Stimulated activated naive CD4-positive, alpha-beta T cell (primary cell): ENCODE measurements at regions not wholly inside any gene's neighbourhood (a gene's known extent, or its start where the extent isn't known, plus 50 kb on each side); places are given as distances from the start of the nearest gene placed in this dataset.
"Not testable (repeated sequence)": the region's sequence is repeated elsewhere in the genome, so short reads cannot be mapped to it uniquely, and the experiment has no call there.

Experiments
- DNase-seq, 6 experiments: peaks; one replicate each; lab custom pipeline; 2025; lab: John Stamatoyannopoulos, UW

DNA sequence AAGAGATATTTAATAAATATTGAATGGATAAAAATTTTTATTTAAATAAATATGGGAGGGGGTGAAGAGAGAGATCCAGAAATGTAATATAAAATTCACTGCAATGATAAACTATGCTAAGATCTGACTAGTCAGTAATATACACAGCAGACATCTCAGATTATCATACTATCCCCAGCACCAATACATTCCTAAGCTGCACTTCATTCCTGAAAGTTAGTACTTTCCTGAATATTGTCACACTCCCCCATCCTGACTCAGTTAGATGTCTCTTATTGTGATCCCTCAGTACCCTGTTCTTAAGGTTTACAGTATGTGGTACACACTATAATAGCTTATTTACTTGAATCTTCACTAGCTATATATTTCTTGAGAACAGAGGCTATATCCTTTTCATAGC is 88.3 kb upstream of the KCNQ5 start:
- no peak for DNase-seq

DNA sequence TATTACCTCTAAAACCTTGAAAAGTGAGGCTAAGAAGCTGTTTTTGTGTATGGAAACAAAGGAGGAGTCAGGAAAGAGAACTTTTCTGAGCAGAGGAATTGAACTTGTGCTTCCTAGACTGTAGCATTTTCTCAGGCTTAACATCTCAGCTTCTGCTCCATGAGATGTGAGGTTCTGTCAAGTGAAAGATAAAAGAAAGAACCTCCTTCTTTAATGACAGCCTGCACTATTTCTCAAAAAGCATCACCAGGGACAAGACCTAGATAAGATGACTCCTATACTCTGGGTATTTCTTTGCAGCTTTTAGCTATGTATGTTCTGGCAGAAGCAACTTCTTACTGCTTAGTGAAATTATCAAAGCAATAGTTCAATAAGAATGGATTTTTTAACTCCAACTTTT is 87.6 kb upstream of the KCNQ5 start:
- no peak for DNase-seq

DNA sequence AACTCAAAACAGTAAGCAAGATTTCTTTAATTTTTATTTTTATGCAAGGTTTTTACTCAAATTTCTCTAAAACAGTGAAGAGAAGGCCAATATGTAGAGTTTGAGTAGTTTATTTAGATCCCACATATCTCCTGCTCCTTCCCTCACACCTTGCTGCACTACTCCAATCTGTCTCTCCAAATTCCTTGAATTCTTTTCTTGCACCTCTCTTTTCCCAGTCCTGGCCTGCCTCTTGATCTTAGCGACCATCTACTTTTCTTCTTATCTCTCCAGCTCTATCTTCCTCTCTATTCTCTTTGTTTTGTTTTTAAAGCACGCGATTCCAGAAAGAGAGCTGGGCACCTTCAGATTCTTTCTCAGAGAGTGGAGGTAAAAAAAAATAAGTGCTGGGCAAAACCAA is 86.7 kb upstream of the KCNQ5 start:
- DNase-seq, result no peak

DNA sequence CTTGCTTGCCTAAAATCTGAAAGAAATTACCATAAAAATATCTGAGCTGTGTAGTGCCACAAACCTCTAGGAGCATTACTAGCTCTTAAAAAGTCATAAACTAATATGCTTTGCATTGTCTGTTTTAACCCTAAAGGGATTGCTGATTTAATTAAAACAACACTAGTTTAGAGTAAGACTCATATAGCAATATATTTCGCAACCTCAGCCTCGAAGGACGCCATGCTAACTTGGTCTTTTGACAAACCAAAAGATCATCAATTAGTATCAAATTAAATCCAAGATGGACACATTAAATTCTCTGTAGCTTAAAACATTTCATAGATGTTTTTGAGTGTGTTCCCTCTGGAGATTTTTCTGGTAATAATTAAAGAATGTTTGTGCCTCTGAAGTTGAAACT is 74.8 kb upstream of the KCNQ5 start:
- no peak for DNase-seq

DNA sequence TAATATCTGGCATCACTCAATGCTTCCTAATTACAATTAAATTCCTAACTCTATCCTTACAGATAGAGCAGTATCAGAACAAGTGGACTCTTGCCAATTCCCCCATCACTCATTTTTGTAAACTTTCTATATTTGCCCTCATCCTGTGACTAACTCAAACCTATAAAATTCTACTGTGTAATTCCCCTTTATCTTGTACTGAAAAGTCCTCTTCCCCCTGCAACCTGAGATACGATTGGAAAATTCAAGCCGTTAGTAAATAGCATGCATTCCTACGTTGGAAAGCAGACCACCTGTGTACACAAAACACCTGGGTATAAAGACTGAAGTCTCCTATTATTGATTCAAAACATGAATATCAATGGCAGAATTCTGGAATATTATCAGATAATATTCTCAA is 70.4 kb upstream of the KCNQ5 start:
- DNase-seq, result no peak

DNA sequence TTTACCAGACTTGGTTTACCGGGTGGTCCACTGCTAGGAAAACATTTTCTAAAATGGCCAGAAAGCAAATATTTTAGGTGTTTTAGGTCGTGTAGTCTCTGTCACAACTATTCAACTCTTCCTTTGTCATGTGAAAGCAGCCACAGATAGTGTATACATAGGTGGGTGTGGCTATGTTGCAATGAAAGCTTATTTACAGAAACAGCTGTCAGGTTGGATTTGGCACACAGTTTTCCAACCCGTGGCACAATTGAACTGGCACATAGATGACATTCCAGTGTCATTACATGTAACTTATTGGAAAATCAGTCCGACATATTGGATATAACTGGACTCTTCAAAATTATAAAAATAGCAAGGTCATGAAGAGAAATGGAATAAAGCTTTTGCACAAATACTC is 68.9 kb upstream of the KCNQ5 start:
- no peak for DNase-seq

DNA sequence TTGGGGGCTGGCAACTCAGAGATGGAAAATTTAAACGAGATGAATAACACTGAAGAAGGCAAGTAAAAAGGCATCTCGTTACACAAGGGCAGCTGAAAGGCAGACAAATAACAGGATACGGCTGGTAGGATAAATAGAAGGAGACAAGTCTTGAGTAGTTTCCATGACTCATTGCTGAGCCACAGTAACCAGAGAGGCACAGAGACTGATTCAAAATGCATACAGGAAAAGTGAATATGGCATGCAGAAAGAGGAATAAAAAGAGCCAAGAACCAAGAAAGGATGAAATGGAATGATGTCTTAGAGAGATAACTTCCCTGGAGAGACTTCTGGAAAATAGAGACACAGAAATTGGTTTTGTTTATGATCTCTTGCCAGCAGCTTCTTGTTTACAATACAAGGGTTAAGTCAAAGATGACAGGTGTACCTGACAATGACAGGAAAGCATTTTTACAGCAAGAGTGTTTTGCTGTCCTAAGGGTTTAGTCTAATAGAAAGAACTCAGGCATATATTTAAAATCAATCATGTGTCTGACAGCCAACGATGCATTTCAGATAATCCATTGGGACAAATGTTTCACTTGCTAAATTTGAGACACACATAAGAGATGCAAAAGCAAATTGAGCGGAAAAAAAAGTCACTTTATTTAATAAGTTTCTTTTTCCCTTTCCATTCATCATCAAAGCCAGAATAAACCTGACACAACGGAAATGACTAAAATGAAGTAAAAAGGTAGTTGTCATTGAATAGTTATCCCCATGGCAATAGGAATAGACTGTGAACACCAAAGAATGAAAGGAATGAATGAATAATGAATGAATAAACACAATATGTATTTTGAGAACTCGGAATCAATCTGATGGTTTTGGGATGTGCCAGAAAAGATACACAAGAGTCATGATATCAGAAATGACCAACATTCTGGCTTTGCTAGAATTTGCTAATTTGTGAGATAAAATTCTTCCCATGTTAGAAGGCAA is 68.0 kb upstream of the KCNQ5 start:
- no peak for DNase-seq

DNA sequence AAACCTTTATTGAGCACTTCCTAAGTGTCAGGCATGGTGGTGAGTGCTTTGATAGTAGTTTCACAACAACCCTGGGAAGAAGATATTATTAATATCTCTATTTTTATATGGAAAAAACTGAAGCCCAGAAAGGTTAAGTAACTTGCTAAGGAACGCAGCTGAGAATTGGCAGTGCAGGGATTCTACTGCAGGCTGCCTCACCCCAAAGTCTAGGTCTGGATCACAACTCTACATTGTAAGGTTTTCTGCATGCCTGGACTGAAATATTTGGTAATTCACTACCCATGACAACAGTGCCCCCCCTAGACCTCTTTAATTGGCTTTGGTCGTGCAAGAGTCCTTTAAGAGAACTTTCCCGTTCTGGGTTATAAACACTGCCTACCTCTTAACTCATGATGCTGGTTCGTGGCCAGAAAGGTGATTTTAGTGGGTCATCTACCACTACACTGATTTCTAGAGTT is 67.1 kb upstream of the KCNQ5 start:
- no peak for DNase-seq

DNA sequence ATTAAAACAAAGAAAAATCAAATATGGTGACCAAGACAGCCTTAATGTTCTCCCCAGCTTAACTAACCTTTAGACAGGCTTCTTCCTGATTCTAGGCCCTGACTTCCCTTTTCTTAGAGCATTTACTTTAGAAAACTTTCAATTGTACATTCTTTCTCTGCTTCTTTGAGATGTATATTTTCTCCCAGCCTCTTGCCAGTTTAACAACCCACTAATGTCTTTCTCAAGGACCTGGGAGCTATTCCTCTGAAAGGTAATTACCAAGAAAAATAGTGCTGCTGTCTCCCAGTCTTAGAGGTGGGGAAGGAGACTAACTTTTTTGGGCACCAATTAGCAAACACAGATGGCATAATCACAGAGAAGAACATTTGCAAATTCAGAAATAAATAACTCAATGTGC is 62.8 kb upstream of the KCNQ5 start:
- no peak for DNase-seq

DNA sequence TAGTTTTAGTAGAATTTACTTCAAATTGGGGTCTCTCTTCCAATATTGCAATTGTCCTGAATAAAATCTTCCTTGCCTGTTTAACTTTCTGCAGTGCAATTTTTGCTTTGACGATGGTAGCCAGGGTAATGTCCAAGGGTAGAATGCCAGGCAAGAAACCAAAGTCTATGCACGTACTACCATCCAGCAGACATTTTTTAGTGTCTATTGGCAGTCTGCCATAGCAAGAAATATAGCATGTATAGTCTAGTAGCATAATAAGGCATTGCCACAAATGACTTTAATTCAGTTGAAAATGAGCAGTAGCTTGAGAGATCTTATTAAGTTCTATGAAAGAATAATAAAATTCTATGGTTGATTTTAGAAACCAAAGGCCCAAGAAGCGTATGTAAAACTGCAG is 62.3 kb upstream of the KCNQ5 start:
- DNase-seq, result no peak

DNA sequence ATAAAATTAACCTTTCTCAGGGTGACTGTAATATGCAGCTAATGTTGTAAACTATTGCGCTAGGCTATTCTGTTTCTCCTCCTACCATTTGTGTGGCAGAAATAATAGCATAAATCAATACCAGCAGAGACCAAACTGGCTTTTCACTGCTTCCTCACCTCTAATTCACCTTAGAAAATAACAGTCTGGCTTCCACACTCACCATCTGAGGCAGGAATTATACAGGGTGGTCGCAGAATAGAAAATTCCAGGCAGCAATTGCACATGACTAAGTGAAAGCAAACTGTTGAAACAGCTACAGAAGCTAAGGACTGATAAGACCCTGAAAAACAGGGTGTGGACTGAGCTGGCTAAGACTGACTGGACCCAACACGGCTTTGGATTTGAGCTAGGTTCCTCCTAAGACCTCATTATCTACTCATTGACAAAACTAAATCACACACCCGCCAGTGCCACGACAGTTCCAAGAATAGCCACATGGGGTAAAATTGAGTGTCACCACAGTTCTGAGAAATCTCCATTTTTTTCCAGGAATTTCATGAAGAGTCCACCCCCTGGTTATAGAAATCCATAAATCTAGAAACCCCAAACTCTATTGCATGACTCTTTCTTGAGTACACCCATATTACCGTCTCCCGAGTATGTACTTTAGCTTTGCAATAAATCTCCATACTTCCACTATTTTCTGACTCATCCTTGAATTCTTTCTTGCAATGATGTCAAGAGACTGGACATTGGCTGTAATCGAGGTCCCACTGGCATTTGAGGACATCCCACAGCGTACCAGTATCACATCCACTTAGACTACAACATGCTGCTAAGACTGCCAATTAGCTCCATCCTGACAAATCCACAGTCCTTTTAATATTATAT is 60.9 kb upstream of the KCNQ5 start:
- DNase-seq, result no peak

DNA sequence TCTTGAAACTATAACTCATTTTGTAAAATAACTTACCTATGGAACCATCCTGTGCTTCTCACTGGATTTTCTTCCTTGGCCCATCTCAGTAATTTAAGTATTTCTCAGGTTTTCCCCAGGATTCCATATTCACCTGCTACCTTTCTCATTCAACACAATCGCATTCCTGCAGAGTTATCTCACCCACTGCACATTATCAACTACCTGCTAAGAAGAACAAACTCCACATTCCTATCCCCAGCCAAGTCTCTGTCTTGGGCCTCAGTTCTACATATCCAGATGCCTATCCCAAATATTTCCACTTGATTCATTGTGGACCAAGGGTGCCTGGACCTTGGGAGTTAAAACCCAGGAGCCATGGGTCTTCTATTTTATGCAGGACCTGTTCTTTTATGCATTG is 60.2 kb upstream of the KCNQ5 start:
- DNase-seq, result no peak

DNA sequence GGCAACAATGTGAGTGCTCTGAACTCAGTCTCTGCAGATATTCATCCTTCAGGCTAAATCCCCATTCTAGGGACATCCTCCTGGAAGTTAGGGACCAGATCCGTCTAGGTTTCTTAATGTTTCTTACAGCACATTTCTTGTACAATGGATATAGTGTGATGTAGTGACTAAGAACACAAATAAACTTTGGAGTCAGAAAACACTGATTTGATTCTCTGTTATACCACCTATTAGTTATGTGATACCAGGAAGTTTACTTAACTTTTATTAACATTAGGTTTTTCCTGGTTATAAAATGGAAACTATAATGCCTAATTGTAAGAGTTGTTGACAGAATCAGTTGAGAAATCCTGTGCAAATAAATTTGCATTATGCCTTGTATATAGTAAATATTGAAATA is 57.6 kb upstream of the KCNQ5 start:
- no peak for DNase-seq

DNA sequence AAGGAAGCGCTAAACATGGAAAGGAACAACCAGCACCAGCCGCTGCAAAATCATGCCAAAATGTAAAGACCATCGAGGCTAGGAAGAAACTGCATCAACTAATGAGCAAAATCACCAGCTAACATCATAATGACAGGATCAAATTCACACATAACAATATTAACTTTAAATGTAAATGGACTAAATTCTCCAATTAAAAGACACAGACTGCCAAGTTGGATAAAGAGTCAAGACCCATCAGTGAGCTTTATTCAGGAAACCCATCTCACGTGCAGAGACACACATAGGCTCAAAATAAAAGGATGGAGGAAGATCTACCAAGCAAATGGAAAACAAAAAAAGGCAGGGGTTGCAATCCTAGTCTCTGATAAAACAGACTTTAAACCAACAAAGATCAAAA is 49.9 kb upstream of the KCNQ5 start:
- DNase-seq, result not testable (repeated sequence)
